ENCODE measurements at regions not wholly inside any gene's neighbourhood (a gene's known extent, or its start where the extent isn't known, plus 50 kb on each side); places are given as distances from the start of the nearest gene placed in this dataset.
"Not testable (repeated sequence)": the region's sequence is repeated elsewhere in the genome, so short reads cannot be mapped to it uniquely, and the experiment has no call there.

DNA sequence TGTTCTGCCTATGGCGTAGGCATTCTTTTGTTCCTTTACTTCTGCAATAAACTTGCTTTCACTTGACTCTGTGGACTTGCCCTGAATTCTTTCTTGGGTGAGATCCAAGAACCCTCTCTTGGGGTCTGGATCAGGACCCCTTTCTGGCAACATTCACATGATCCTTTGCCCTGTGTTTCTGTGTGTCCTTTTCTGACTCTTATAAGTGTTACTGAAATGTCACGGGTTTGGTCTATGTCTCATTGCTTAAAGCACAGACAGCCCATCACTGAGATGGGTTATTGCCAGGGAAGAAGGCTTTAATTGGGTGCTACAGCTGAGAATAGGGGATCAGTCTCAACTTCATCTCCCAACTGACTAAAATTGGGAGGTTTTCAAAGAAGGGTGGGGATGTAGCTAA lies 110.9 kb upstream of the XPO1 start:
- ChIA-PET POLR2A (no interaction called here), CTCF (no interaction called here)
- Histone ChIP-seq H3K27ac (ENCODE audit: low read depth in 1 of 2, low read length in 2 of 2) (no peak overlapping the region), H3K36me3 (ENCODE audit: insufficient read depth, low read length) (no peaks in the 10 kb centered on the region), H3K4me1 (ENCODE audit: insufficient read depth, low read length) (no peaks in the 10 kb centered on the region), H3K4me3 (ENCODE audit: low read length) (no peak overlapping the region), H3K27me3 (ENCODE audit: control insufficient read depth in 1 of 2, insufficient read depth in 2 of 2, low read length in 2 of 2) (no peaks in the 10 kb centered on the region), H3K9me3 (ENCODE audit: control insufficient read depth in 1 of 2, insufficient read depth in 1 of 2, low read length in 2 of 2) (peaks cover 5 to 10% of the 10 kb centered on the region in 2 experiments)
- intact Hi-C loops (cut with DNase I, micrococcal nuclease): no loop called here
- ATAC-seq (ENCODE audit: poor library complexity) (no peak), DNase-seq (no peak)
- Mint-ChIP-seq H3K4me3 (no peak overlapping the region), H3K27ac (no peak overlapping the region), H3K36me3 (ENCODE audit: low read depth) (no peaks in the 10 kb centered on the region), H3K9me3 (peaks cover 4% of the 10 kb centered on the region), H3K27me3 (no peaks in the 10 kb centered on the region), H3K4me1 (ENCODE audit: low read depth) (no peaks in the 10 kb centered on the region)
- TF ChIP-seq, protein P1, sequence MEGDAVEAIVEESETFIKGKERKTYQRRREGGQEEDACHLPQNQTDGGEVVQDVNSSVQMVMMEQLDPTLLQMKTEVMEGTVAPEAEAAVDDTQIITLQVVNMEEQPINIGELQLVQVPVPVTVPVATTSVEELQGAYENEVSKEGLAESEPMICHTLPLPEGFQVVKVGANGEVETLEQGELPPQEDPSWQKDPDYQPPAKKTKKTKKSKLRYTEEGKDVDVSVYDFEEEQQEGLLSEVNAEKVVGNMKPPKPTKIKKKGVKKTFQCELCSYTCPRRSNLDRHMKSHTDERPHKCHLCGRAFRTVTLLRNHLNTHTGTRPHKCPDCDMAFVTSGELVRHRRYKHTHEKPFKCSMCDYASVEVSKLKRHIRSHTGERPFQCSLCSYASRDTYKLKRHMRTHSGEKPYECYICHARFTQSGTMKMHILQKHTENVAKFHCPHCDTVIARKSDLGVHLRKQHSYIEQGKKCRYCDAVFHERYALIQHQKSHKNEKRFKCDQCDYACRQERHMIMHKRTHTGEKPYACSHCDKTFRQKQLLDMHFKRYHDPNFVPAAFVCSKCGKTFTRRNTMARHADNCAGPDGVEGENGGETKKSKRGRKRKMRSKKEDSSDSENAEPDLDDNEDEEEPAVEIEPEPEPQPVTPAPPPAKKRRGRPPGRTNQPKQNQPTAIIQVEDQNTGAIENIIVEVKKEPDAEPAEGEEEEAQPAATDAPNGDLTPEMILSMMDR (IDR thresholded peaks at IDR 0.05): no peak

DNA sequence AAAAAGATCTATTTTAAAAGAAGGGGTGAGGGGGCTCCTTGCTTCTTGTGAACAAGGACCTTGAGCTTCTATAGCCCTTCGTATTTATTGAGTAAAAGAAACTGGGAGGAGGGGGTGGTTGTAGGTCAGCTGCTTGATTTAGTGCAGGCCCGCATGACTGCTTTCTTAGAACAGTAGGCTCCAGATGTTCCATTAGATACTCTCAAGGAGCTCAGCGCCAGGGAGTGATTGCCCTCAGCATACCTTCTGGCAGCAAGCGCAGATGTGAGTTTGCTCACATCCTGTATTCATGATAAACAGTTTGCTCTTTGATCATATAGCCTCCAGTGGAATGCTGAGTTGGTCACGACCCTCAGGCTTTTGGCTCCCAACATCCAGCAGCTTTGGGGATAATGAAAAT lies 108.9 kb upstream of the XPO1 start:
- H3K4me3 ChIP-seq (ENCODE audit: low read length): no peak overlapping the region
- no peak overlapping the region for H3K27ac ChIP-seq (ENCODE audit: low read depth in 1 of 2, low read length in 2 of 2)
- Mint-ChIP-seq H3K4me3 (no peak overlapping the region), H3K9me3 (peaks cover 4% of the 10 kb centered on the region), H3K27me3 (no peaks in the 10 kb centered on the region), H3K27ac (no peak overlapping the region), H3K4me1 (ENCODE audit: low read depth) (no peaks in the 10 kb centered on the region), H3K36me3 (ENCODE audit: low read depth) (no peaks in the 10 kb centered on the region)
- H3K4me1 ChIP-seq (ENCODE audit: insufficient read depth, low read length): no peaks in the 10 kb centered on the region
- no peaks in the 10 kb centered on the region for H3K27me3 ChIP-seq (ENCODE audit: control insufficient read depth in 1 of 2, insufficient read depth in 2 of 2, low read length in 2 of 2)
- CTCF ChIA-PET: no interaction called here
- no peak for DNase-seq
- TF ChIP-seq, protein P1 (IDR thresholded peaks at IDR 0.05): no peak
- intact Hi-C loops (cut with DNase I, micrococcal nuclease): no loop called here
- peaks cover 5 to 10% of the 10 kb centered on the region in 2 experiments for H3K9me3 ChIP-seq (ENCODE audit: control insufficient read depth in 1 of 2, insufficient read depth in 1 of 2, low read length in 2 of 2)
- no peaks in the 10 kb centered on the region for H3K36me3 ChIP-seq (ENCODE audit: insufficient read depth, low read length)
- POLR2A ChIA-PET: no interaction called here
- ATAC-seq (ENCODE audit: poor library complexity): no peak

DNA sequence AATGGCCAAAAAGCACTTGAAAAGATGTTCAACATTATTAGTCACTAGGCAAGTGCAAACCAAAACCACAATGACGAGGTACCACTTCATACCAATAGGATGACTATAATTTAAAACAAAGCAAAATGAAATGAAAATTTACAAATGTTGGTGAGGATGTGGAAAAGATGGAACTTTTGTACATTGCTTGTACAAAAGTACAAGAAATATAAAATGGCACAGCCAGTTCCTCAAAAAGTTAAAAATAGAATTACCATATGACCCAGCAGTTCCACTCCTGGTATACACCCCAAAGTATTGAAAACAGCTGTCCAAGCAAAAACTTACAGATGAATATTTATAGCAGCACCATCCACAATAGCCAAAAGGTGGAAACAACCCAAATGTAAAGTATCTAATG lies 107.8 kb upstream of the XPO1 start:
- peaks cover 5 to 10% of the 10 kb centered on the region in 2 experiments for H3K9me3 ChIP-seq (ENCODE audit: control insufficient read depth in 1 of 2, insufficient read depth in 1 of 2, low read length in 2 of 2)
- ATAC-seq (ENCODE audit: poor library complexity) (no peak), DNase-seq (no peak)
- no peak overlapping the region for H3K4me3 ChIP-seq (ENCODE audit: low read length)
- H3K36me3 ChIP-seq (ENCODE audit: insufficient read depth, low read length): no peaks in the 10 kb centered on the region
- Mint-ChIP-seq H3K4me3 (no peak overlapping the region), H3K27ac (no peak overlapping the region), H3K9me3 (peaks cover 4% of the 10 kb centered on the region), H3K4me1 (ENCODE audit: low read depth) (no peaks in the 10 kb centered on the region), H3K36me3 (ENCODE audit: low read depth) (no peaks in the 10 kb centered on the region), H3K27me3 (no peaks in the 10 kb centered on the region)
- intact Hi-C loops (cut with DNase I, micrococcal nuclease): no loop called here
- POLR2A ChIA-PET: no interaction called here
- no peaks in the 10 kb centered on the region for H3K4me1 ChIP-seq (ENCODE audit: insufficient read depth, low read length)
- CTCF ChIA-PET: no interaction called here
- H3K27ac ChIP-seq (ENCODE audit: low read depth in 1 of 2, low read length in 2 of 2): no peak overlapping the region
- no peaks in the 10 kb centered on the region for H3K27me3 ChIP-seq (ENCODE audit: control insufficient read depth in 1 of 2, insufficient read depth in 2 of 2, low read length in 2 of 2)
- TF ChIP-seq, protein P1 (IDR thresholded peaks at IDR 0.05): no peak

DNA sequence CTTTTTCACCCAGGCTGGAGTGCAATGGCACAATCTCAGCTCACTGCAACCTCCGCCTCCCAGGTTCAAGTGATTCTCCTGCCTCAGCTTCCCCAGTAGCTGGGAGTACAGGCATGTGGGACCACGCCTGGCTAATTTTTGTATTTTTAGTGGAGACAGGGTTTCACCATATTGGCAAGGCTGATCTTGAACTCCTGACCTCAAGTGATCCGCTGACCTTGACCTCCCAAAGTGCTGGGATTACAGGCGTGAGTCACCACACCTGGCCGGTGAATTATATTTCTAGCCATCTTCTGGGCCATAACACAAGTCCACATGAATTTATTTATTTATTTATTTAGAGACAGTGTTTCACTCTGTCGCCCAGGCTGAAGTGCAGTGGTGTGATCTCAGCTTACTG lies 105.0 kb upstream of the XPO1 start:
- H3K4me3 Mint-ChIP-seq; POLR2A ChIA-PET; H3K27me3 ChIP-seq (ENCODE audit: control insufficient read depth in 1 of 2, insufficient read depth in 2 of 2, low read length in 2 of 2); DNase-seq; ATAC-seq (ENCODE audit: poor library complexity); H3K36me3 Mint-ChIP-seq (ENCODE audit: low read depth); H3K4me3 ChIP-seq (ENCODE audit: low read length); H3K9me3 ChIP-seq (ENCODE audit: control insufficient read depth in 1 of 2, insufficient read depth in 1 of 2, low read length in 2 of 2); H3K27me3 Mint-ChIP-seq; intact Hi-C loops (cut with DNase I, micrococcal nuclease); H3K27ac Mint-ChIP-seq; H3K4me1 ChIP-seq (ENCODE audit: insufficient read depth, low read length); H3K9me3 Mint-ChIP-seq; H3K4me1 Mint-ChIP-seq (ENCODE audit: low read depth); H3K36me3 ChIP-seq (ENCODE audit: insufficient read depth, low read length); H3K27ac ChIP-seq (ENCODE audit: low read depth in 1 of 2, low read length in 2 of 2): not testable (repeated sequence)
- CTCF ChIA-PET: interaction anchor here (0.8 kb wide), 1 partner anchor 22 kb away, joined by 3 read pairs; no protein-coding TSS in a partner anchor
